HepG2 (cell line): ENCODE measurements at regions not wholly inside any gene's neighbourhood (a gene's known extent, or its start where the extent isn't known, plus 50 kb on each side); places are given as distances from the start of the nearest gene placed in this dataset.

Experiments used
- ATF6 ChIP-seq: sonication (generic); formaldehyde crosslinking; conservative IDR thresholded peaks from 2 replicates; pipeline ENCODE4 v1.4.0; 2020; ENCODE audit warnings: missing genetic modification reagents
- ELK4 ChIP-seq: sonication (generic); formaldehyde crosslinking; IDR thresholded peaks from 2 replicates; pipeline ENCODE4 v1.9.0; 2021; ENCODE audit warnings: missing genetic modification reagents, borderline replicate concordance
- HNF4G ChIP-seq, 2 experiments: sonication (generic) in 1 of 2; formaldehyde crosslinking in 1 of 2; IDR thresholded peaks; 2 replicates each; pipeline versions ENCODE4 v1.4.0 to v1.6.1; 2011 to 2020; ENCODE audit warnings: borderline replicate concordance in 2 of 2, low read depth in 2 of 2, mild to moderate bottlenecking in 2 of 2, low read length in 1 of 2, missing genetic modification reagents in 1 of 2, moderate library complexity in 1 of 2
- PITX1 ChIP-seq: sonication (generic); formaldehyde crosslinking; IDR thresholded peaks from 2 replicates; pipeline ENCODE4 v1.5.1; 2020; ENCODE audit warnings: mild to moderate bottlenecking, missing genetic modification reagents
- RFX1 ChIP-seq: fragments of 450-650 bp; IDR thresholded peaks from 2 replicates; pipeline ENCODE4 v1.6.1; 2017
- SKI ChIP-seq: fragments of 450-650 bp; IDR thresholded peaks from one replicate; pipeline ENCODE4 v1.6.1; 2018; ENCODE audit warnings: mild to moderate bottlenecking; ENCODE audit not compliant: partially characterized antibody
- ZC3H13 ChIP-seq: sonication (generic); formaldehyde crosslinking; IDR thresholded peaks from 2 replicates; pipeline ENCODE4 v1.8.1; 2023; ENCODE audit warnings: mild to moderate bottlenecking, missing genetic modification reagents, moderate library complexity
- ZNF567 ChIP-seq: sonication (generic); formaldehyde crosslinking; IDR thresholded peaks from 2 replicates; pipeline ENCODE4 v1.8.1; 2023; ENCODE audit warnings: mild to moderate bottlenecking, missing genetic modification reagents, borderline replicate concordance
- ZNF687 ChIP-seq: sonication (generic); formaldehyde crosslinking; IDR thresholded peaks from 2 replicates; pipeline ENCODE4 v1.5.1; 2020; ENCODE audit warnings: mild to moderate bottlenecking, missing genetic modification reagents, moderate library complexity

GRCh38 chr10:4442296-4442695 lies 383.7 kb upstream of the AKR1E2 start (continued):
- TF ChIP-seq ZNF687 (CRISPR knock-in tag): no peak
- TF ChIP-seq SKI: no peak
- no peak for TF ChIP-seq ELK4 (CRISPR knock-in tag)
- TF ChIP-seq ZC3H13 (CRISPR knock-in tag): no peak
- TF ChIP-seq ZNF567 (CRISPR knock-in tag): no peak
- no peak for TF ChIP-seq ATF6 (CRISPR knock-in tag)
- no peak for TF ChIP-seq RFX1
- no peak for TF ChIP-seq PITX1 (CRISPR knock-in tag)
- no peak for TF ChIP-seq HNF4G (IDR thresholded peaks at IDR 0.05; ENCODE audit: borderline replicate concordance, low read depth, low read length)
- no peak for TF ChIP-seq HNF4G (CRISPR knock-in tag; IDR thresholded peaks at IDR 0.05; ENCODE audit: borderline replicate concordance, low read depth)
